RPMI8226 (cell line): ENCODE measurements at regions not wholly inside any gene's neighbourhood (a gene's known extent, or its start where the extent isn't known, plus 50 kb on each side); places are given as distances from the start of the nearest gene placed in this dataset.
A peak's percentile ranks its signal among the peaks of the same experiment; 100 is the strongest.
"Not testable (repeated sequence)": the region's sequence is repeated elsewhere in the genome, so short reads cannot be mapped to it uniquely, and the experiment has no call there.

Experiments
- DNase-seq: peaks from one replicate; pipeline ENCODE4 v3.0.0-alpha.2; 2015

- not testable (repeated sequence) for DNase-seq
Measured at GRCh38 chr1:25171013-25171412, 61.3 kb downstream of the SYF2 start.

GRCh38 chr1:25170439-25170838, 61.9 kb downstream of the SYF2 start:
- no peak for DNase-seq

GRCh38 chr1:25169610-25170009, 62.7 kb downstream of the SYF2 start:
- DNase-seq: no peak

- no peak for DNase-seq
Measured at GRCh38 chr1:25169168-25169567, 63.1 kb downstream of the SYF2 start.

- DNase-seq: no peak
Measured at GRCh38 chr1:25168193-25169071, 63.9 kb downstream of the SYF2 start.

- no peak for DNase-seq
Measured at GRCh38 chr1:25167269-25168192, 64.8 kb downstream of the SYF2 start.

- no peak for DNase-seq
Measured at GRCh38 chr1:25166847-25167246, 65.5 kb downstream of the SYF2 start.

- no peak for DNase-seq
Measured at GRCh38 chr1:25163986-25164385, 68.3 kb downstream of the SYF2 start.

- DNase-seq: no peak
Measured at GRCh38 chr1:25161981-25162380, 70.3 kb downstream of the SYF2 start.

GRCh38 chr1:25157846-25158245, 74.5 kb downstream of the SYF2 start:
- DNase-seq: no peak

GRCh38 chr1:25150985-25151495, 81.3 kb downstream of the SYF2 start:
- DNase-seq: no peak

- DNase-seq: peak; percentile 33
Measured at GRCh38 chr1:25148673-25149300, 83.5 kb downstream of the SYF2 start.

GRCh38 chr1:25146451-25146855, 85.8 kb downstream of the SYF2 start:
- no peak for DNase-seq

- DNase-seq: no peak
Measured at GRCh38 chr1:25145775-25146393, 86.4 kb downstream of the SYF2 start.

GRCh38 chr1:25140073-25140797, 92.1 kb downstream of the SYF2 start:
- DNase-seq: no peak

- DNase-seq: no peak
Measured at GRCh38 chr1:25137521-25138395, 94.5 kb downstream of the SYF2 start.

- DNase-seq: no peak
Measured at GRCh38 chr1:25137106-25137505, 95.2 kb downstream of the SYF2 start.

- DNase-seq: no peak
Measured at GRCh38 chr1:25135909-25136308, 96.4 kb downstream of the SYF2 start.

GRCh38 chr1:25134801-25135461, 97.4 kb downstream of the SYF2 start:
- no peak for DNase-seq

GRCh38 chr1:25134307-25134706, 98.0 kb downstream of the SYF2 start:
- no peak for DNase-seq
